Activated gamma-delta T cell treated with anti-CD3 and anti-CD28 coated beads, Interleukin-2, amount 50 U/mL, for 16 hours (primary cell): ENCODE measurements at regions not wholly inside any gene's neighbourhood (a gene's known extent, or its start where the extent isn't known, plus 50 kb on each side); places are given as distances from the start of the nearest gene placed in this dataset.
"Not testable (repeated sequence)": the region's sequence is repeated elsewhere in the genome, so short reads cannot be mapped to it uniquely, and the experiment has no call there.

Experiments
- DNase-seq: peaks from one replicate; pipeline ENCODE4 v3.0.0-alpha.2; 2020; ENCODE audit warnings: low read depth

DNA sequence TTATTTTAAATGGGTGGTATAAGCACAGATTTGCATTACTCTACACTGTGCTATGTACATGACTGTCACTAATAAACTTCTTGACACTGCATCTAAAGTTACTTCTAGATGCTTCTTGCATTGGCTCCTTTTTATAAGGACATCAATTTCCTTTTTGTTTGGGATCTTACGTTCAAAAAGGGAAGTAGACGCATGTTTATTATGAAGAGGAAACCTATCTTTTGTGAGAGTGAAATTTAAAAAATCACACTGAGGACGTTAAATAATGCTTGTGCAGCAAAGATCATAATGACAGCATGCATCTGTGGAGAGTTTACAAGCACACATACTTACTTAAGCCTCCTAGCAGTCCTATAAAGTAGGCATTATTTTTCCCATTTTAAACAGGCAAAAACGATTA lies 479.5 kb downstream of the CD83 start:
- no peak for DNase-seq

DNA sequence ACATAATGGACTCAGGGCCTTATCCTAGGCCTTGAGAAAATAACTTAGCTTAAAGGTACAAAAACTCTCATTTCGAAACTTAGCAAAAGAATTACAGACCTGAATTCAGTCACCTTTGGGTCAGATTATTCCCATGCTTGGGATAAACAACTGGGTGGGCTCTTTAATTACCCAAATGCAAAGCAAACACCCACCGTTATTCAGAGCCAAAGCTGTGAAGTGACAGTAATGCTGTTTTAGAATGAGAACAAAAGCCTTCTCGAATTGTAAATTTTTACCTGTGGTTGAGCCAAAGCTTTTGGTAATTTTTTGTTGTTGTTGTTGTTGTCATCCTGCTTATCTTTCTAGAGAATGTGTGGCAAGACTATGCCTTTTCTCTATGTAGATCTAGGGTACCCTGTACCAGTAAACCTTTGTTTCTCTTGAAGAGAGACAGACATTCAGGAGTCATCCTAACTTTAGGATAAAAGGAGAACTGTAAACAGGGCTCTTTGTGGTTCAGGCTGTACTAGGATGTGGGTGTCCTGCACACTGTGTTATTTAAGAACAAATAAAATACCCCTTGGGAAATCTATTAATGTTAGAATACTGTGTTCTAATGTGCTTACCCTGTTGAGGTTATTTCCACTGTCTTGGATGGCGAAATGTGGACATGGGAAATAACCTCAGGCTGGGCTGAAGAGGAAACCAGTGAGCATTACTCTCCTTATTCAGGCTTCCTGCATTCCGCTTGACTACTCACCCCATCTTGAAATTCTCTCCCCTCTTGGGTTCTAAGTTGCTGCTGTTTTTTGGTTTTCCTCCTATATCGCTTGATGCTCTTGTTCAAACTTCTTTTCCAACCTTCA lies 480.7 kb downstream of the CD83 start:
- DNase-seq = no peak

DNA sequence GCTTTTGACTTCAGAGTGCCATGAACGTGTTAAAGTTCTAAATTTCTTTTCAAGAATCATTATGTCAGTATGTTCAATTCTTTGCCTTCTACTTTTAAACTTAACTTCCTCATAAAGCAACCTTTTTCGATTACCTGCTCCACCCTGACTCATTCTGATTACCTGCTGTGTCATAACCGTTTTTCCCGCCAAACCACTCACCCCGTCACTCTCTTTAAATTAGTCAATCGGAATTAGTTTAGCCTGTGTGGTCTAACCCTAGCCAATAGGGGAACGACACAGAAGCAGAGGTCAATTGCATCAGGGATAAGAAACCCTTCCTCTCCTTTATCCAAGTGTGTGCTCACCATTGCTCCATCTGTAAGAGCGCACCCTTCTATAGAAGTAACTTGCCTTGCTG lies 482.7 kb downstream of the CD83 start:
- not testable (repeated sequence) for DNase-seq

DNA sequence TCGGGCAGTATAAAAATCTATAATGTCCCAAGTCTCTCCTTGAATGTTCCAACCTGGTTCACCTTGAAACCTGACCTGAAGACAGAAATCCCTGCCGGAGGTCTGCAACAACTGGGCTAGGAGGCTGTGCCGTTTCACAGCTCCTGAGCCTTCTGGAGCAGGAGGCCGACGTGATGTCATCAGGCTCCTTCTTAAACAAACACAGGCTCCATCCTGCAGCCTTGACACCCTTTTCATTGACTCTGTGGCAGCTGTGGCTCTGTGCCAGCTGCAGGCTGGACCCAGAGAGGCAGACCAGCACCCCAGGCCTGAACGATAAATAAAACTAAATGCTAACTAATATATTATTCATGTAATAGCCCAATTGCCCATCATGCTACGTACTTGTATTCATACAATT lies 483.9 kb downstream of the CD83 start:
- DNase-seq = no peak

DNA sequence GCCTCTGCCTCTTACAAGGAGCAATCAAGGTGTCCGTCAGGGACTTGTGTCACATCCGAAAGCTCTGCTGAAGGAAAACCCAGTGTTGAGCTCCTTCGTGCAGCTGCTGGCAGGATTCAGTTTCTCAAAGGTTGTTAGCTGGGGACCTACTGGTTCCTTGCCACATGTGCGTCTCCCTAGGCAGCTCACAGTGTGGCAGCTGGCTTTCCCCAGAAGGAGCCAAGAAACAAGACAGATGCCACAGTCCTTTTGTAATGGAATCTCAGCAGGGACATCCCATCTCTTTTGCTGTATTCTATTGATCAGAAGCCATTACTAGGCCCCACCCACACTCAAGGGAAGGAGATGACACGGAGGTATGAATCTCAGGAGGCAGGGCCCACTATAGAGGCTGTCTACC lies 488.8 kb downstream of the CD83 start:
- DNase-seq = no peak

DNA sequence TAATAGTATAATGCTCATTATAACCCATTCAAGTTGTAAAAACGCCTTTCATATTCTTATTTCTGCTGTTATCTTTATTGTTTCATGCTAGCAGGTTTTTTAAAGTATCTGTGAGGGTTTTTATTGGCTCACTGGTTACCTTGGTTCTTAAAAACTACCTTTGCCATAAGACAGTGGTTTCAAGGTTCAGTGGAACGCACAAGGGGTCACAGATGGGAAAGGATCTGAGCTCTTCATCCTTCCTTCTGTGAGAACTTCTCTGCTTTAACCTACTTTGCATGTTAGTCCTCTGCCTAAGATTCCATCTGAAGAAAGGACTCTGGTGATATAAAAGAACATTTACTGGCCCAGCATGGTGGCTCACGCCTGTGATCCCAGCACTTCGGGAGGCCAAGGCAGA lies 492.6 kb downstream of the CD83 start:
- DNase-seq = no peak

DNA sequence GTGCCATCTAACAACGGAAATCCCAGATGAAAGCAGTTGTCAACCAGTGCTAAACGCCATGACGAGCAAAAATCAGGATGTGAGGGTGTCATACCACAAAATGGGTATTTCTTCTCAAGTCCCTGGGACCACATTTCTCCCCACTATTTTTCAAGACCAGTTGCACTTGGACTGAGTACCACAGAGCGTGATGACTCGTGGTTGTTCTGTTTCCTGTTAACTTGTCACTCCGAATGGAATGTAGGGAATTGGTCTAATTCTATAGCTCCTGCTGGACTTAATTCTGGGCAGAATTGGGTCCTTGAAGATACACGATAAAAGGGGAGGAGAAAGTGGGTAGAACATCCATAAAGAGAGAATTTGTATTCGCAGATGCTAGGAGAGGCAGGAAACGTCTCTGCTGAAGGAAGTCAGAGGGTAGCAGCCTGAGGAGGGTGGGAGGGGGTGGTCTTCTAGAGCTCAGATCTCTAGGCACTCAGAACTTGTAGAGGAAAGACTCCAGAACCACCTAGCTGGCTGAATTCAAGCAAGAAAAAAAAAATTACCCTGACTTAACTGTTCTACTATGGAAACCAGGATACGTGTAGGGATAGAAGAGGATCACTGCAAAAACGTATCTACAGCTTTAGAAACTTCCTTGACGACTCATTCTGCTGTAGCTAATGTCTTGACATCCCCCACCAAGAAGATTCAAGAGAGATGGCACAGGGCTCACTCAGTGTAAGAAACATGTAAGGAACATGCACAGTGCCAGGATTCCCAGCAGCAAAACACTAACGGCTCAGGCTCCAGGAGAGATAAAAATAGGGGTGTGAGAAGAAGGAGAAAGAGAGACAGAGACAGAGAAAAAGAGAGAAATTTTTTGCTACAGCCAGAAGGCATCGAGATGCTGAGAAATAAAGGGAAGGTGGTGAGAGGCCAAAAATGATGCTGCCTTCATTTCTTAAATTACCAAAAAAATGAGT lies 494.7 kb downstream of the CD83 start:
- DNase-seq = no peak

DNA sequence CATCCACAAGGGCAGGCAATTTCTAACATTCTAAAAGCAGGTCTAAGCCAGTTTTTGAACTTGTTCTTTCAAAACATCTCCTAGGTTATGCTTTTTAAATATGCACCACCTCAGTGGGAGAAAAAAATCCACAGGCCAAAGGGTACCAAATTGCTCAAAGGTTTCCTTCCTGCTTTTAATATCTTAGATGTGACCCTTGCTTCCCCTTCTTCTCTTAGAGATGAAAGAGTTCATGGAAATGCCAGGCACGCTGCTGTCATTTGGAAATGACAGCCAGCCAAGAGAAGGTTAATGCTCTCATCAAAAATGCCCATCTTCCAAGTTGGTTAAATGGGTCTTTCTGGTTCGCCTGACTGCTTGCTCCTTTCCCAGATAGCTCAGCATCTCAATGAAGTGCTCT lies 497.1 kb downstream of the CD83 start:
- no peak for DNase-seq

DNA sequence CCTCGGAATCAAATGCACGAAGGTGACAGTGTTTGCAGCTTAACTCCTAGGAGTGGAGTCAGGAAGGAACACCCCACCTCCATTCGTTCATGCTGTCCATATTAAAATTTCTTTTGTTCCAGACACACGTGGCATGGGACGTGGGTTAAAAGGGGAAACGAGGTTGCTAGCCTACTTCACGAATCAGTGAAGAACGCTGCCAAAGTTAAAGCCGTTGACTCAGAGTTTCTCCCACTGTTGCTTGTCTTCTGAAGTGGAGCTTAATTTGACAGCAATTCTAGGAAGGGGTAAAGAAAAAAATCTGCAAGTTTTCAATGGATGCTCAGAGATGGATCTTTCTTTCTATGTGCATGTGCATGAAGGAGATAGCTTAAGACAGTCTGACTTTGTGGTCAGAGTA lies 499.1 kb downstream of the CD83 start:
- no peak for DNase-seq

DNA sequence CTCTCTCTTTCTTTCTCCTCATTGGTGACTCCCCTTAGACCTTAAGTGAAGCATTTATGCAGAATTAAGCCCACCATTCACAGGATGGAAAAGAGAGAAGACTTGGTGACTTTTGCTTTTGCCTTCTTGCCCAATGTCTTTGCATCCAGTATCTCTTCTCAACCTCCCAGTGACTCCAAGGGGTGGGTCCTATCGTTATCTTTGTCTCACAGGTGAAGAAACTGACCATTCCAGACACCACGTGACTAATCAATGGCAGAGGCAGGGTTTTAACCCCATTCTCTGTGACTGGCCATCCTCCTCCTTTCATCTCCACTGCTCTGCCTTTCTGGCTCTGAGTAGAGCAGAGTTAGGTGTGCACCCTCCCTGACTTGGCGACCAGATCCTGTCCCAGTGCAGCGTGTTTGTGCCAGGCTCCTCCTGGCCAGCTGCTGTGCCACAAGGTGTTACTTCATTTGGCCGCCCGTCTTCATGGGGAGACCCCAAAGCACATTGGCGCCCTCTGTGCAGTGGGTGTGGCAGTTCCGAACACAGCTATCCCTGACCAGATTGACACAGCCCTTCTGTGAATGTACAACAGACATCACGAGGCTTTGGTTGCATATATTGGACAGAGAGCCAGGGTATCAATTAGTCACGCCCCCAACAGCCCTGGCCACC lies 501.3 kb downstream of the CD83 start:
- DNase-seq = no peak

DNA sequence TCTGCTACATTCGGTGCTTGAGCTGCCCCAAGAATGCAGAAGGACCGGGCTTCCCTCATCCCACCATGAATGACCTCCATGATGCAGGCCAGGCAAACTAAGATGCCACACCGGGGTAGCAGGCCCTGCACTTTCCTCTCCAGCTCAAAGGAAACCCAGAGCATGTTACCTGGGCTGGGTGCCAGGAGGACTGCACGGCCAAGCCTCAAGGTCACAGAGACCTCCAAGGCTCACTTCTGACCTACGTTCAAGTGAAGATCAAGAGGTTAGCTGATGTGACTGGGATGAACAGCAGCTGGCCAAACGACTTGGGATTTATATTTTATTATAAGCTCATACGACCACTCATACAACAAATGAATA lies 501.8 kb downstream of the CD83 start:
- no peak for DNase-seq

DNA sequence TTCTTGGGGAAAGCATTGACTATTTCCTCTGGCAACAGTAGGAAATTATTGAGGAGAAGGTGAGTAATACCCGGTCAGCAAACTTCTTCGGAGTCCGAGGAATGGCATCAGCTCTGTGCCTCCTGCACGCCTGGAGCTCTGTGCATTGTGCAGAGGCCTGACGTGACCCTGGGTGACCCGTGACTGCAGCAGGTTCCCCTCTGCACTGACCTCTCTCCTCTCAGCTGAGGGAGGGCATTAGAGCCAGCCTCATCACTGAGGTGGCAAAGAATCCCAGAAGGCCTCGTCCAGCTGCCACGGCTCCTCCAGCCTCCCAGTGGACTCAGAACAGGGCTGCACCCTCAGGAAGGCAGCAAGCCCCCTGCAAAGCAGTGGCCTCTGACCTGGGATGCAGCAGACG lies 502.9 kb downstream of the CD83 start:
- no peak for DNase-seq

DNA sequence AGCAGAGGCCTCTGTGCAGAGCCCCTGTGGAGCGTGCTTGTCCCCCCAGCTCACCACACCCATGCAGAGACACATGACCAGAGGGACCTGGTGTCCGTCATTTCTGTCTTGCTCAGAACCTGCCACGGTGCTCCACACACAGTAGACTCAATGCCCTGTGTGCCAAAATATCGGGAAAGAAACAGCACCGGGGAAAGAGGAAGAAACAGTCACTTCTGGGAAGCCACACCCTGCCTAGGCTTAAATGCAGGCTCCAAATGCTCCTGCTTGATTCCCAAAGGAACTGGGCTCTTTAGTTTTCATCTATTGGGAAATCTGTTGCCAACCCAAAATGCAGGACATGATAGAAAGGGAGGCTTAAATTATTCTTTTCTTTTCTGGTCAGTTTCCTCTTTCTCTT lies 503.9 kb downstream of the CD83 start:
- no peak for DNase-seq

DNA sequence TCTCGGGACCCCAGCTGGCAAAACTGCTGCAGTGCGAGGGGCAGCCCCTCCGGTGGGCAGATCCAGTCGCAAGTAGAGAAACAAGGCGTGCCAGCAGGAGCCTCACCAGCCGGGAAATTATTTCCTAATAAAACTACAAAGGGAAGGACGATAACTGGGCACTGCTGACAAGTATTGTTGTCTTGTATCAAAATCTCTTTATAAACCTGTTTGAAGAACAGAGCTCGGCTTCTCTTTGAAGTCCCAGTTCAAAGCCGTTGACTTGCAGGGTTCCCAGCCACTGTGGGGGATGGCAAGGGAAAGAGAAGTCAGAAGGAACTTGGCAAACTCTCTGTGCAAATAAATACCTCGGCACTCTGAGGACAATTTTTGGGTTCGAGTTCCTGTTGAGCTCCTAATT lies 504.5 kb downstream of the CD83 start:
- DNase-seq = no peak

DNA sequence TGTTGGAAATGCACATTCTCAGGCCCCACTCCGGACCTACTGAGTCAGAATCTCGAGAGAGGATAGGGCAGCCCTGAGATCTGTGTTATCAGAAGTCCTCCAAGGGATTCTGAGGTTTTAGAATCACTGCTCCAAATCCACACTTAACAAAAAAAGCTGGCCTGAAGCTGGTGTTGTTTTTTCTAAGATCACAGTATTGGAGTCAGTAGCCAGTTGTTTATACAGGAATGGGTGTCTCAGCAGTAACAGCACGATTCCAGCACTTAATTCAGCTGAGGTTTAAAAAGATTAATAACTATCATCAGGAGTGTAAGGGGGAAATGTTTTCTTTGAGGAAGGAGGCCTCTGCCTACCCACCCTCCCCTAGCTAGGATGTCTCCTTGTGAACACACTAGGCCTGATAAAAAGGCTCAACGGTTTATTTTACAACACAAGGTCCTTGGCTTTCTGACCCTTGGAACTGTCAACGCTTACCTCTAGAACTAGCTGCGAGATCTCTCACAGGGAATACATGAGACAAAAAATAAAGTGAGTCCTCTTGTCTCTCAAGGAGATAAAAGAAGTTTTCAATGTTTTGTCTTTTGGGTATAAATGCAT lies 505.4 kb downstream of the CD83 start:
- DNase-seq = no peak

DNA sequence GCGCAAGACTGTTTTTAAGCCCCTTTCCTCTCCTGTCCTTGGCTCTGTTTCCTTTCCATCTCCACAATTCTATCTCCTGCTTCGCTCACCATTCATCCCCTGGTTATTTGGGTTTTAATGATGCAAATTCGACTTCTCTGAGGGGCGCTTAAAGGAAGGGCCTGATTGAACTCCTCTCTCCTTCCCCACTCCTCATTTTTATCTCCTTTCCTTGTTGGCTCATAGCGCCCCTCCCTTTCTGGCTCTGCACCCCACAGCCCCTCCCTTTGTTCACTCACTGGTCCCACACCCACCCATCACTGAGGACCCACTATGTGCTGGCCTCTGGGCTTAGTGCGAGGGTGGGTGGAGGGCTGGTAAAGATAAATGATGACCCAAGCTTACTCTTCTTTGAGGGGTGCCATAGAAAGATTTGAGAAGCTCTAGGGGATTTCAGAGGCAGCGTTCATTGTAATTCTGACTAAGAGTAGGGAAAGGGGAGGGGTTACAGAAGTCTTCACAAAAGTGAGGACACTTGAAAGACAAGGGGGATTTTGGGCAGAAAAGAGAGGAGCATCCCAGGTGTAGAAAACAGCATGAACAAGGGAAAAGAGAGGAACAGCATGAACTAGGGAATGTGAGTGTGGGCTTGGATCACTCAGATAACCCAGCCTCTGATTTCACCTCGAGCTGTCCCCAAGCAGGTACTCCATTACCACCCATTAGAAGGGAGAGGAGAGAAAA lies 507.8 kb downstream of the CD83 start:
- DNase-seq = no peak

DNA sequence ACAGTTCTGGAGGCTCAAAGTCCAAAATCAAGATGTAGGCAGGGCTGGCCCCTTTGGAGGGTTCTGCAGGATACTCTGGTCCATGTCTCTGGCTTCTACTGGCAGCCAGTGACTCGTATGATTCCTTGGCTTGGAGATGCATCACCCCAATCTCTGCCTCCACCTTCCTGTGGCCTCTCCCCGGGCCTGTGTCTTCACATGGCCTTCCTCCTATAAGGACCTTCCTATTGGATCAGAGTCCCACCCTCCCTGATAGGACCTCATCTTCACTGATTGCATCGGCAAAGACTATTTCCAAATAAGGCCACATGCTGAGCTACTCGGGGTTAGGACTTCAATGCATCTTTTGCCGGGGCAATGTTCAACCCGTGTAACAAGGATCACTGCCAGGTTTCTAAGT lies 509.0 kb downstream of the CD83 start:
- no peak for DNase-seq

DNA sequence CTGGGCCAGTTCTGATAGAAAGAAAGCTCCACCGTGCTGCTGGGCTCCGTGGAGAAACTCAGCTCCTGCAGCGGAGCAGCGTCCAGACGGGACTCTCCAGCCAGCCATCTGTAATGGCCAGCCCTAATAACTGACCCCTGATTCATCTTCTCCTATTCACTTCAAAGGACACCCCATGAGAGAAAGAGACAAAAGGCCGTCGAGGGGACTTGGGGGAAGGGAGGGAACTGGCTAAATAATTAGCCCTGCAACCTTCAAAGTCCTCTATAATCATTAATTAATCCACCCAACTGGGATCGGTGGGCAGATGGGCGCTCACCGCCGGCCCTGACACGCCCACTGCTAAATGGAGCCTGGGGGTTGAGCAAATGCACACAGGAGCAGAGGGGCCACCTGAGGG lies 512.4 kb downstream of the CD83 start:
- DNase-seq = no peak

DNA sequence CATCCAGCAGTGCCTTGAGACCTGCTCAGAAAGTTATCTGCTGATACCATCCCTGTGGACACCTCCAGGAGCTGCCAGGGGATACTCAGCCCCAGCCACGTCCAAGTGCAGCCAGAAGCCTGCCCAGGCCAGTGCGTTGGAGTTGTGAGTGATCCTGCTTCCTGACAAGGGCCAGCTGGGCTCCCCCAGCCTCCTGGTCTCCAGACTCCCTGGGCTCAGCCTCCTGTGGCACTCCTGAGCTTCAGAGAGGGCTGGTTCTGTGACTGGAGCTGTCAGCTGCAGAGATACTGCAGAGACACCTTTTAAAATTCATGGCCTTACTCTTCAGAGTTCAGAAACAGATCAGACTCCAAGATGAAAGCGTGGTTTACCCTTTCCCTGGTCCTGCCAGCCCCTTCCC lies 515.9 kb downstream of the CD83 start:
- DNase-seq = no peak

DNA sequence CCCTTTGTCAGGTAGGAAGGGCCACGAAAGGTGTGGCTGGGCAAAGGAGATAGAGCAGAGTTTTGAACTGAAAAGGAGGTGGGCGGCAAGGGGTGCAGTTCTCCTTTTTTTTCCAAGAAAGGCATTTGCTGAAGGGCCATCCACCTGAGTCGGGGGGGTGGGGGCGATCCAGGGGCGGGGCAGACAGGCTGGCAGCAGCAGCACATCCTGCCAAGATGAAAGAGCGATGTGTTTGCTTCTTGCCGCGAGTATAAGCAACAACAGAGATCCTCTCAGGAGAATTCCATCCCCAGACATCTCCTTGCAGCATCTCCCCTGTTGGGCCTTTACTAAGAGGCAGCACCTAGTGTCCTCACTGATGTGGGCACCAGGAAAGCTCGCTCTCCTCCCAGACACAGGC lies 516.5 kb downstream of the CD83 start:
- no peak for DNase-seq

DNA sequence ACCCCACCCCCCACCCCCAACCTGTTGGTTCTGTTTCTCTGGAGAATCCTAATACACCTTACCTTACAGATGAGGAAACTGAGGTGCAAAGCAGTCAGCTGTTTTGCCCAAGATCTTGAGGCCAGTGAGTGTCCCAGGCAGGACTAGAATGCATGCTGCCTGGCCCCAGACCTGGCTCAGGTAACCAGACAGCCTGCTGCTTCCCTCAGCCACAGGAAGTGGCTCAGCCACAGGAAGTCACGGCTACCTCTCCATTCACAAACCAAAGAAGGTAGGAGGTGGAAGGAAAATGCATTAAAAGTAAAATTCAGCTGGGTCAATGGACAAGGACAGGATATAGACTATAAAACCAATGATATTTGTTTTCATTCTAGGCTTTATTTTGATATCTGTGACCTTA lies 517.6 kb downstream of the CD83 start:
- peak; percentile 9 for DNase-seq
